ENCODE measurements at regions not wholly inside any gene's neighbourhood (a gene's known extent, or its start where the extent isn't known, plus 50 kb on each side); places are given as distances from the start of the nearest gene placed in this dataset.
A peak's percentile ranks its signal among the peaks of the same experiment; 100 is the strongest.

GRCh38 chr2:18426174-18426573 is 134.3 kb downstream of the RDH14 start:
- Histone ChIP-seq H3K4me2 (ENCODE audit: unreplicated experiment) (no peak overlapping the region), H3K9ac (no peak overlapping the region), H3K4me3 (no peak overlapping the region), H3K4me1 (ENCODE audit: insufficient read depth) (no peaks in the 10 kb centered on the region), H4K20me1 (ENCODE audit: insufficient read depth) (no peaks in the 10 kb centered on the region), H3K9me2 (ENCODE audit: insufficient read depth) (no peaks in the 10 kb centered on the region), H3F3A (ENCODE audit: insufficient read depth) (no peaks in the 10 kb centered on the region), H2AFZ (no peak overlapping the region), H3K27ac (no peak overlapping the region), H3K9me3 (ENCODE audit: low read depth) (no peaks in the 10 kb centered on the region), H3K79me2 (ENCODE audit: insufficient read depth) (no peaks in the 10 kb centered on the region), H3K36me3 (ENCODE audit: low read depth) (no peaks in the 10 kb centered on the region), H3K27me3 (replicated peaks; ENCODE audit: insufficient read depth) (no peaks in the 10 kb centered on the region)
- TF ChIP-seq EZH2 (IDR thresholded peaks at IDR 0.05; ENCODE audit: insufficient read depth, poor library complexity, severe bottlenecking) (no peak), EZH2phosphoT487 (IDR thresholded peaks at IDR 0.05; ENCODE audit: insufficient read depth, low read depth) (no peak)
- in situ Hi-C loops (cut with MboI): loop anchor here (25.0 kb wide), 1 partner anchor 311 kb away; no protein-coding TSS in a partner anchor
- 81 to 93% methylated on average over 1 of the region's 1 CpG for WGBS, 2 experiments (ENCODE audit: low coverage in 1 of 2, low lambda C conversion rate in 2 of 2, missing lambda C conversion rate in 2 of 2)
- DNase-seq: no peak

- H3K9ac ChIP-seq: no peak overlapping the region
- no peak overlapping the region for H3K4me3 ChIP-seq
- TF ChIP-seq EZH2phosphoT487 (IDR thresholded peaks at IDR 0.05; ENCODE audit: insufficient read depth, low read depth): no peak
- no peak for TF ChIP-seq EZH2 (IDR thresholded peaks at IDR 0.05; ENCODE audit: insufficient read depth, poor library complexity, severe bottlenecking)
- no peaks in the 10 kb centered on the region for H4K20me1 ChIP-seq (ENCODE audit: insufficient read depth)
- no peak for DNase-seq
- no peaks in the 10 kb centered on the region for H3K9me2 ChIP-seq (ENCODE audit: insufficient read depth)
- no peak overlapping the region for H3K4me2 ChIP-seq (ENCODE audit: unreplicated experiment)
- in situ Hi-C loops (cut with MboI): loop anchor here (25.0 kb wide), 1 partner anchor 312 kb away; no protein-coding TSS in a partner anchor
- no peak overlapping the region for H3K27ac ChIP-seq
- no peaks in the 10 kb centered on the region for H3K27me3 ChIP-seq (replicated peaks; ENCODE audit: insufficient read depth)
- no peaks in the 10 kb centered on the region for H3K36me3 ChIP-seq (ENCODE audit: low read depth)
- WGBS, 2 experiments (ENCODE audit: low coverage in 1 of 2, low lambda C conversion rate in 2 of 2, missing lambda C conversion rate in 2 of 2): 77 to 90% methylated on average over 3 of the region's 3 CpGs
- H2AFZ ChIP-seq: no peak overlapping the region
- H3K9me3 ChIP-seq (ENCODE audit: low read depth): no peaks in the 10 kb centered on the region
- H3K79me2 ChIP-seq (ENCODE audit: insufficient read depth): no peaks in the 10 kb centered on the region
- no peaks in the 10 kb centered on the region for H3K4me1 ChIP-seq (ENCODE audit: insufficient read depth)
- H3F3A ChIP-seq (ENCODE audit: insufficient read depth): no peaks in the 10 kb centered on the region
These were observed 135.2 kb downstream of the RDH14 start for GRCh38 chr2:18425210-18425703.

GRCh38 chr2:18423636-18424035 is 136.8 kb downstream of the RDH14 start:
- no peaks in the 10 kb centered on the region for H3K27me3 ChIP-seq (replicated peaks; ENCODE audit: insufficient read depth)
- H3K4me3 ChIP-seq: no peak overlapping the region
- no peak overlapping the region for H3K9ac ChIP-seq
- no peaks in the 10 kb centered on the region for H3F3A ChIP-seq (ENCODE audit: insufficient read depth)
- H3K4me2 ChIP-seq (ENCODE audit: unreplicated experiment): no peak overlapping the region
- H3K36me3 ChIP-seq (ENCODE audit: low read depth): no peaks in the 10 kb centered on the region
- no peak overlapping the region for H2AFZ ChIP-seq
- in situ Hi-C loops (cut with MboI): no loop called here
- no peaks in the 10 kb centered on the region for H3K9me2 ChIP-seq (ENCODE audit: insufficient read depth)
- no peaks in the 10 kb centered on the region for H4K20me1 ChIP-seq (ENCODE audit: insufficient read depth)
- TF ChIP-seq EZH2phosphoT487 (IDR thresholded peaks at IDR 0.05; ENCODE audit: insufficient read depth, low read depth) (no peak), EZH2 (IDR thresholded peaks at IDR 0.05; ENCODE audit: insufficient read depth, poor library complexity, severe bottlenecking) (no peak)
- no peaks in the 10 kb centered on the region for H3K79me2 ChIP-seq (ENCODE audit: insufficient read depth)
- H3K4me1 ChIP-seq (ENCODE audit: insufficient read depth): no peaks in the 10 kb centered on the region
- no peak overlapping the region for H3K27ac ChIP-seq
- no peaks in the 10 kb centered on the region for H3K9me3 ChIP-seq (ENCODE audit: low read depth)
- no peak for DNase-seq

- Histone ChIP-seq H3K27ac (no peak overlapping the region), H3K4me2 (ENCODE audit: unreplicated experiment) (no peak overlapping the region), H4K20me1 (ENCODE audit: insufficient read depth) (no peaks in the 10 kb centered on the region), H3K9me2 (ENCODE audit: insufficient read depth) (no peaks in the 10 kb centered on the region), H3K4me1 (ENCODE audit: insufficient read depth) (no peaks in the 10 kb centered on the region), H3K4me3 (no peak overlapping the region), H3K79me2 (ENCODE audit: insufficient read depth) (no peaks in the 10 kb centered on the region), H3K9me3 (ENCODE audit: low read depth) (no peaks in the 10 kb centered on the region), H3K9ac (no peak overlapping the region), H3F3A (ENCODE audit: insufficient read depth) (no peaks in the 10 kb centered on the region), H3K27me3 (replicated peaks; ENCODE audit: insufficient read depth) (no peaks in the 10 kb centered on the region), H2AFZ (no peak overlapping the region), H3K36me3 (ENCODE audit: low read depth) (no peaks in the 10 kb centered on the region)
- in situ Hi-C loops (cut with MboI): no loop called here
- peak; percentile 25 for DNase-seq
- TF ChIP-seq EZH2phosphoT487 (IDR thresholded peaks at IDR 0.05; ENCODE audit: insufficient read depth, low read depth) (no peak), EZH2 (IDR thresholded peaks at IDR 0.05; ENCODE audit: insufficient read depth, poor library complexity, severe bottlenecking) (no peak)
- 21 to 24% methylated on average over 2 of the region's 2 CpGs for WGBS, 2 experiments (ENCODE audit: low coverage in 1 of 2, low lambda C conversion rate in 2 of 2, missing lambda C conversion rate in 2 of 2)
These were observed 137.9 kb downstream of the RDH14 start for GRCh38 chr2:18422432-18423165.

Data from GM23248 (cell line).